WI38 (cell line): ENCODE measurements at regions not wholly inside any gene's neighbourhood (a gene's known extent, or its start where the extent isn't known, plus 50 kb on each side); places are given as distances from the start of the nearest gene placed in this dataset.
A peak's percentile ranks its signal among the peaks of the same experiment; 100 is the strongest.

Experiments used
- H3K4me3 ChIP-seq: 2 replicates; pipeline ENCODE4 v1.5.1; 2011; ENCODE audit warnings: low read depth, mild to moderate bottlenecking, control low read depth, low read length
- CTCF ChIP-seq: IDR thresholded peaks from 2 replicates; pipeline ENCODE4 v1.5.1; 2012; ENCODE audit warnings: low read depth, mild to moderate bottlenecking, control low read depth, low read length

GRCh38 chr2:39521876-39522517 is 84.9 kb upstream of the MAP4K3 start:
- no peak overlapping the region for H3K4me3 ChIP-seq
- no peak for TF ChIP-seq CTCF

GRCh38 chr2:39522518-39522877 is 85.4 kb upstream of the MAP4K3 start:
- no peak overlapping the region for H3K4me3 ChIP-seq
- no peak for TF ChIP-seq CTCF

GRCh38 chr2:39523308-39524044 is 86.4 kb upstream of the MAP4K3 start:
- TF ChIP-seq CTCF, result no peak
- 0 out of 2 replicates have a peak overlapping the region, but pooled peaks have one; percentile 16 for H3K4me3 ChIP-seq

- no peak for TF ChIP-seq CTCF
- 0 out of 2 replicates have a peak overlapping the region, but pooled peaks have one; percentile 16 for H3K4me3 ChIP-seq
These were observed 87.0 kb upstream of the MAP4K3 start for GRCh38 chr2:39524061-39524460.

- TF ChIP-seq CTCF, result no peak
- H3K4me3 ChIP-seq, result no peak overlapping the region
These were observed 87.9 kb upstream of the MAP4K3 start for GRCh38 chr2:39524756-39525635.

GRCh38 chr2:39525636-39526412 is 88.7 kb upstream of the MAP4K3 start:
- no peak overlapping the region for H3K4me3 ChIP-seq
- no peak for TF ChIP-seq CTCF
